CD4-positive, alpha-beta T cell treated with Interferon gamma for 1 hour (primary cell): ENCODE measurements at regions not wholly inside any gene's neighbourhood (a gene's known extent, or its start where the extent isn't known, plus 50 kb on each side); places are given as distances from the start of the nearest gene placed in this dataset.
"Not testable (repeated sequence)": the region's sequence is repeated elsewhere in the genome, so short reads cannot be mapped to it uniquely, and the experiment has no call there.

Experiments used
- DNase-seq: peaks from one replicate; pipeline ENCODE4 v3.0.0-alpha.2; 2020

- no peak for DNase-seq
These were observed 247.0 kb upstream of the CCDC54 start for GRCh38 chr3:107130089-107130700.

GRCh38 chr3:107132674-107133073 lies 244.6 kb upstream of the CCDC54 start:
- no peak for DNase-seq

GRCh38 chr3:107133891-107134290 lies 243.3 kb upstream of the CCDC54 start:
- no peak for DNase-seq

GRCh38 chr3:107142171-107142570 lies 235.1 kb upstream of the CCDC54 start:
- no peak for DNase-seq

- no peak for DNase-seq
These were observed 234.3 kb upstream of the CCDC54 start for GRCh38 chr3:107142786-107143575.

GRCh38 chr3:107150675-107151074 lies 226.6 kb upstream of the CCDC54 start:
- no peak for DNase-seq

- DNase-seq: no peak
These were observed 223.3 kb upstream of the CCDC54 start for GRCh38 chr3:107153981-107154380.

- DNase-seq: no peak
These were observed 204.8 kb upstream of the CCDC54 start for GRCh38 chr3:107172411-107172810.

- no peak for DNase-seq
These were observed 192.9 kb upstream of the CCDC54 start for GRCh38 chr3:107184375-107184774.

GRCh38 chr3:107188262-107188661 lies 189.0 kb upstream of the CCDC54 start:
- no peak for DNase-seq

- DNase-seq: no peak
These were observed 188.0 kb upstream of the CCDC54 start for GRCh38 chr3:107189158-107189791.

- DNase-seq: no peak
These were observed 184.1 kb upstream of the CCDC54 start for GRCh38 chr3:107193116-107193515.

- no peak for DNase-seq
These were observed 178.6 kb upstream of the CCDC54 start for GRCh38 chr3:107198581-107199181.

GRCh38 chr3:107201146-107201545 lies 176.1 kb upstream of the CCDC54 start:
- DNase-seq: no peak

GRCh38 chr3:107202885-107203284 lies 174.4 kb upstream of the CCDC54 start:
- DNase-seq: not testable (repeated sequence)

GRCh38 chr3:107204121-107204520 lies 173.1 kb upstream of the CCDC54 start:
- DNase-seq: no peak

- DNase-seq: no peak
These were observed 171.9 kb upstream of the CCDC54 start for GRCh38 chr3:107205358-107205757.

- DNase-seq: no peak
These were observed 171.1 kb upstream of the CCDC54 start for GRCh38 chr3:107206141-107206540.

GRCh38 chr3:107206945-107207344 lies 170.3 kb upstream of the CCDC54 start:
- no peak for DNase-seq

GRCh38 chr3:107208100-107208499 lies 169.1 kb upstream of the CCDC54 start:
- DNase-seq: no peak

GRCh38 chr3:107208796-107209195 lies 168.4 kb upstream of the CCDC54 start:
- no peak for DNase-seq

- no peak for DNase-seq
These were observed 167.8 kb upstream of the CCDC54 start for GRCh38 chr3:107209302-107209990.

- DNase-seq: no peak
These were observed 165.6 kb upstream of the CCDC54 start for GRCh38 chr3:107211608-107212007.
